Gastrocnemius medialis (tissue), 4 donors: ENCODE measurements at regions not wholly inside any gene's neighbourhood (a gene's known extent, or its start where the extent isn't known, plus 50 kb on each side); places are given as distances from the start of the nearest gene placed in this dataset.
A peak's percentile ranks its signal among the peaks of the same experiment; 100 is the strongest.

Experiments used
- ATAC-seq, 2 donors: fragments of 150-250 bp; one replicate each; pipeline ENCODE4 v1.9.1; 2016
- DNase-seq, 2 donors: peaks; one replicate each; pipeline ENCODE4 v3.0.0-alpha.2; 2019
- H3K27ac ChIP-seq, 4 donors: fragments of 200-600 bp; sonication (generic); 1 replicate in 1 of 4; 2 replicates in 3 of 4; pipeline ENCODE4 v1.5.1; 2016 to 2018; ENCODE audit warnings: mild to moderate bottlenecking in 2 of 4, moderate library complexity in 1 of 4
- H3K27me3 ChIP-seq, 3 donors: fragments of 200-600 bp; sonication (generic) in 2 of 3; 1 replicate in 1 of 3; 2 replicates in 2 of 3; pipeline versions ENCODE4 v1.5.1 to v1.6.0; 2016 to 2019; ENCODE audit warnings: mild to moderate bottlenecking in 1 of 3, moderate library complexity in 1 of 3
- H3K36me3 ChIP-seq, 2 donors: fragments of 200-600 bp; sonication (generic) in 1 of 2; one replicate each; pipeline ENCODE4 v1.5.1; 2017 to 2018
- H3K4me1 ChIP-seq, 2 donors: fragments of 200-600 bp; sonication (generic) in 1 of 2; one replicate each; pipeline ENCODE4 v1.5.1; 2016 to 2017; ENCODE audit warnings: mild to moderate bottlenecking in 2 of 2
- H3K4me3 ChIP-seq, 4 donors: fragments of 200-600 bp; sonication (generic) in 3 of 4; 1 replicate in 1 of 4; 2 replicates in 3 of 4; pipeline ENCODE4 v1.5.1; 2016 to 2019; ENCODE audit warnings: mild to moderate bottlenecking in 2 of 4
- H3K9me3 ChIP-seq, 3 donors: fragments of 200-600 bp; sonication (generic) in 2 of 3; 1 replicate in 1 of 3; 2 replicates in 2 of 3; pipeline ENCODE4 v1.5.1; 2016 to 2019
- CTCF ChIP-seq, 5 experiments: fragments of 450-650 bp in 3 of 5; fragments of 200-600 bp in 2 of 5; sonication (generic) in 2 of 5; IDR thresholded peaks in 4 of 5; conservative IDR thresholded peaks in 1 of 5; 1 replicate in 4 of 5; 2 replicates in 1 of 5; pipeline ENCODE4 v1.5.1; 2016 to 2019; ENCODE audit warnings: antibody characterized with exemption in 5 of 5, mild to moderate bottlenecking in 3 of 5, moderate library complexity in 3 of 5
- POLR2A ChIP-seq, 2 donors: fragments of 450-650 bp; IDR thresholded peaks; one replicate each; pipeline ENCODE4 v1.6.1; 2017; ENCODE audit warnings: antibody characterized with exemption in 2 of 2, mild to moderate bottlenecking in 2 of 2, moderate library complexity in 2 of 2
- in situ Hi-C, 4 donors: fragments of 200-750 bp; cut with MboI; loops; one replicate each; pipeline versions ENCODE4 v1.15.0 to v1.8.0; 2017; ENCODE audit warnings: low sequenced_read_pairs in 4 of 4
- intact Hi-C: fragments of 100-400 bp; cut with DNase I; formaldehyde crosslinking; loops from one replicate; pipeline ENCODE4 v1.15.1; 2023; ENCODE audit warnings: low total_unique reads

DNA sequence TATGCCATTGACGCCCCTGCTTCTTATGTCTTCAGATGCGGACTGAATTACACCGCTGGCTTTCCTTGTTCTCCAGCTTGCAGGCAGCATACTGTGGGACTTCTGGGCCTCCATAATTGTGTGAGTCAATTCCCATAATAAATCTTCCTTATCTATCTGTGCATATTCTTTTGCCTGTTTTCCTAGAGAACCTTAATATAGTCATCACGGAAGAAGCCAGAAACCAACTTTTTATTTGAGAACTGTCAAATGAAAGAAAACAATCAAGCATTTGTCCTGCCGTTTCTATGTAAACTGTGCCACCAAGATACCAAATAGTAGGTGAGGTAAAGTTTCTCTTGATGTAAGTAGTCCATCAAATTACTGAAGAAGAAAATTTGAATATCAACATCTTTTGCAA is 51.8 kb upstream of the B3GALNT1 start:
- Histone ChIP-seq H3K4me1 (no peaks in the 10 kb centered on the region), H3K36me3 (no peaks in the 10 kb centered on the region), H3K27ac (no peak overlapping the region), H3K27me3 (no peaks in the 10 kb centered on the region), H3K9me3 (no peaks in the 10 kb centered on the region), H3K4me3 (no peak overlapping the region)
- in situ Hi-C loops (no loop called here), intact Hi-C loops (no loop called here)
- TF ChIP-seq POLR2A (IDR thresholded peaks at IDR 0.05) (no peak), CTCF (IDR thresholded peaks at IDR 0.05 in 4 of 5, conservative IDR thresholded peaks at IDR 0.05 in 1 of 5) (no peak)
- DNase-seq = no peak
- no peak for ATAC-seq

DNA sequence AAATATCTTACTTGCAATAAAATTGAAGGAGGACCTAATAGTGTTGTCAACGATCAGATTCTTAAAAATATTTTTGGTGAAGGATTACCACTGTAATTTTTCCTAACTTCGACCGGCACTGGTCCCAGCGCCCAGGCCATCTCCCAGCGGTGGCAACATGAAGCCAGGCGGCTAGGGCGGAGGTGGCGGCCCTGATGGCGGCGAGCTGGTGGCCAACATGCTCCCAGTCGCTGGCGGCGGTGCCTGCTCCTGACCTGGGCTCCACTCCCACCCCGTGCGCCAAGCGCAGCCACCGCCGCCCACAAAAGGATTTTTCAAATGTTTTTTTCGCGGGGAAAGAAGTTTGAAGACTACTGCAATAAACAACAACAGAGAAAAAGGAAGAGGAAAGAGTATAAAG is 56.5 kb upstream of the B3GALNT1 start:
- Histone ChIP-seq H3K27ac (no peak overlapping the region), H3K36me3 (no peaks in the 10 kb centered on the region), H3K4me3 (no peak overlapping the region), H3K27me3 (no peaks in the 10 kb centered on the region), H3K4me1 (no peaks in the 10 kb centered on the region), H3K9me3 (no peaks in the 10 kb centered on the region)
- in situ Hi-C loops = no loop called here
- ATAC-seq = no peak
- TF ChIP-seq POLR2A (IDR thresholded peaks at IDR 0.05) (no peak), CTCF (IDR thresholded peaks at IDR 0.05 in 4 of 5, conservative IDR thresholded peaks at IDR 0.05 in 1 of 5) (no peak)
- DNase-seq = no peak
- intact Hi-C loops = no loop called here

DNA sequence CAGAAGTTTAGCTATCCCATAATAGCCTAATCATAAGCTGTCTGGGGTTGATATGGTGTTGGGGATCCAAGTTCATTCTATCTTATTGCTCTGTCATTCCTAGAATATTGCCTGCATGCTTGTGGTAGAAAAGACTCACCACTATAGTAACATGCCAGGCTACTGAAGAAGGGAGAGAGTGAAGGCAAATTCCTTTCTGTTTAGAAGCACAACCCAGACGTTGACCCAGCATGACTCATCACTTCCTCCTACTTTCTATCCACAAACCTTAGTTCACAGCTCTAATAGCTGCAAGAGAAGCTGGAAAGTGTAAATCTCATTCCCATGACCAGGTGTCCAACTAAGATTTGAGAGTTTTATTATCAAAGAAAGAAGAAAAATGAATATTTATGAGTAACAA is 57.8 kb upstream of the NMD3 start:
- no peaks in the 10 kb centered on the region for H3K9me3 ChIP-seq
- ATAC-seq (no peak), DNase-seq (no peak)
- no peaks in the 10 kb centered on the region for H3K4me1 ChIP-seq
- no peak for TF ChIP-seq POLR2A (IDR thresholded peaks at IDR 0.05)
- TF ChIP-seq CTCF (IDR thresholded peaks at IDR 0.05 in 4 of 5, conservative IDR thresholded peaks at IDR 0.05 in 1 of 5) = no peak
- H3K27ac ChIP-seq = no peak overlapping the region
- no peaks in the 10 kb centered on the region for H3K27me3 ChIP-seq
- in situ Hi-C loops (no loop called here), intact Hi-C loops (no loop called here)
- H3K36me3 ChIP-seq = no peaks in the 10 kb centered on the region
- no peak overlapping the region for H3K4me3 ChIP-seq

GRCh38 chr3:161166051-161166450 is 55.1 kb upstream of the NMD3 start:
- no peaks in the 10 kb centered on the region for H3K36me3 ChIP-seq
- H3K9me3 ChIP-seq = no peaks in the 10 kb centered on the region
- no peaks in the 10 kb centered on the region for H3K4me1 ChIP-seq
- H3K4me3 ChIP-seq = no peak overlapping the region
- H3K27me3 ChIP-seq = no peaks in the 10 kb centered on the region
- intact Hi-C loops = no loop called here
- TF ChIP-seq POLR2A (IDR thresholded peaks at IDR 0.05) = no peak
- TF ChIP-seq CTCF (IDR thresholded peaks at IDR 0.05 in 4 of 5, conservative IDR thresholded peaks at IDR 0.05 in 1 of 5) = no peak
- in situ Hi-C loops = no loop called here
- no peak overlapping the region for H3K27ac ChIP-seq
- no peak for DNase-seq
- no peak for ATAC-seq

- Histone ChIP-seq H3K36me3 (no peaks in the 10 kb centered on the region), H3K4me1 (no peaks in the 10 kb centered on the region), H3K4me3 (no peak overlapping the region), H3K9me3 (no peaks in the 10 kb centered on the region), H3K27ac (no peak overlapping the region), H3K27me3 (no peaks in the 10 kb centered on the region)
- intact Hi-C loops (no loop called here), in situ Hi-C loops (no loop called here)
- TF ChIP-seq POLR2A (IDR thresholded peaks at IDR 0.05) = no peak
- TF ChIP-seq CTCF (IDR thresholded peaks at IDR 0.05 in 4 of 5, conservative IDR thresholded peaks at IDR 0.05 in 1 of 5) = no peak
- DNase-seq (peak; percentile 25 to 43), ATAC-seq (peak; percentile 60 to 65)
Observed at GRCh38 chr3:161171113-161171512, 50.0 kb upstream of the NMD3 start.
